ENCODE measurements at regions not wholly inside any gene's neighbourhood (a gene's known extent, or its start where the extent isn't known, plus 50 kb on each side); places are given as distances from the start of the nearest gene placed in this dataset. TPM values are rescaled to one million over a fixed set of nuclear protein-coding genes. Genes with fewer than 3 reads are reported as not detected.

DNA sequence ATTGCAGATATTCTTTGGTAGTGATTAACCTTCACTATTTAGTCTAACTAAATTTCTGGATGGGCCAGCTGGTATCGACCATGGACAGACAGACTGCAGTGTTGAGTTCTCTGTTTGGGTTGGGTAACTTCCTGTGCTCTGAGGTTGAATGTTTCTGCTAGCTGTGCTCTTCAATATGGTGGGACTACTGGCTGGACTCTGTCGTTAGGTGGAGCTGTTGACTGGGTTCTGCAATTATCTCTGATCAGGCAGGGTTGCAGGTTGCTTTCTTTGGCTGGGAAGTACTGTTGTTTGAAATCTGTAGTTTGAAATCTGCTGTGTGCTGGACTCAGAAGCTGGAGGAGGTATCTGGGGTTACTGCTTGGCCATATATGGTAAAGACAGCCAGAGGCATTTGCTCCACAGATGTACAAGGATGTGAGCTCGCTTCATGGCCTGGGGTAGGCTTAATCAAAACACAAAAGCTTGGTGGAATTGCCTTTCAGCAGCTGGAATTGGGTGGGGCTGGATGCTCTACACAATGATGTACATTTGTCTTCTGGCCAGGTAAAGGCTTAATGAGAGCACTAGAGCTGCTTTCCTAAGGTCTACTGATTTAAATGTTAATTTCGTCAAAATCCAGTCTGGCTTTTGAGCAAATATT, 1472.0 kb downstream of the FAM133A start:
- H3K36me3 ChIP-seq, result no peaks in the 10 kb centered on the region
- no peak for DNase-seq (ENCODE audit: low spot score in 2 of 2)
- H3K4me3 ChIP-seq, result no peak overlapping the region
- H3K9me3 ChIP-seq, result peaks cover 0 to 5% (median 0%) of the 10 kb centered on the region in 4 donors
- H3K27me3 ChIP-seq, result no peaks in the 10 kb centered on the region
- TF ChIP-seq, protein P1, sequence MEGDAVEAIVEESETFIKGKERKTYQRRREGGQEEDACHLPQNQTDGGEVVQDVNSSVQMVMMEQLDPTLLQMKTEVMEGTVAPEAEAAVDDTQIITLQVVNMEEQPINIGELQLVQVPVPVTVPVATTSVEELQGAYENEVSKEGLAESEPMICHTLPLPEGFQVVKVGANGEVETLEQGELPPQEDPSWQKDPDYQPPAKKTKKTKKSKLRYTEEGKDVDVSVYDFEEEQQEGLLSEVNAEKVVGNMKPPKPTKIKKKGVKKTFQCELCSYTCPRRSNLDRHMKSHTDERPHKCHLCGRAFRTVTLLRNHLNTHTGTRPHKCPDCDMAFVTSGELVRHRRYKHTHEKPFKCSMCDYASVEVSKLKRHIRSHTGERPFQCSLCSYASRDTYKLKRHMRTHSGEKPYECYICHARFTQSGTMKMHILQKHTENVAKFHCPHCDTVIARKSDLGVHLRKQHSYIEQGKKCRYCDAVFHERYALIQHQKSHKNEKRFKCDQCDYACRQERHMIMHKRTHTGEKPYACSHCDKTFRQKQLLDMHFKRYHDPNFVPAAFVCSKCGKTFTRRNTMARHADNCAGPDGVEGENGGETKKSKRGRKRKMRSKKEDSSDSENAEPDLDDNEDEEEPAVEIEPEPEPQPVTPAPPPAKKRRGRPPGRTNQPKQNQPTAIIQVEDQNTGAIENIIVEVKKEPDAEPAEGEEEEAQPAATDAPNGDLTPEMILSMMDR (IDR thresholded peaks at IDR 0.05), result no peak
- TF ChIP-seq POLR2A (IDR thresholded peaks at IDR 0.05) (no peak), EP300 (IDR thresholded peaks at IDR 0.05) (no peak)
- no peaks in the 10 kb centered on the region for H3K4me1 ChIP-seq
- 76 to 83% methylated on average over 3 to 4 of the region's 4 CpGs for WGBS, 2 donors
- H3K27ac ChIP-seq, result no peak overlapping the region

DNA sequence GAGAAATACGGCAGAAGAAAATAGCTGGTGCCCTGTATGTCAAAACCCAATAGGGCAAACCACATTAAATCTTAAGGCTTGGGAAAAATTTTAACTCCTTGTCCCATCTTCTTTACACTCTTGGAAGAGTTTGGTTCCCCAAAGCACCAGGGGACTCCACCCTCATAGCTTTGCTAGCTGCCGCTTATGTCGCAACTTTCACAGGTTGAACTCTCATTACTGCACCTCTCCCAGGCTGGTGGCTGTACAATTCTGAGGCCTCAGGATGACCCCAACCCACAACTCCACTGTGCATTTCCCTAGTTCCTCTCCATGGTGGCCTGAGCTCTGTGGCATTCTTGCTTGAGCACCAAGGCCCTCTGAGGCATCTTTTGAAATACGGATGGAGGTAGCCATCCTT, 1478.8 kb downstream of the FAM133A start:
- TF ChIP-seq EP300 (IDR thresholded peaks at IDR 0.05) (no peak), POLR2A (IDR thresholded peaks at IDR 0.05) (no peak)
- TF ChIP-seq, protein P1 (IDR thresholded peaks at IDR 0.05), result no peak
- DNase-seq (ENCODE audit: low spot score in 2 of 2), result no peak
- 89 to 98% methylated on average over 3 to 4 of the region's 4 CpGs for WGBS, 2 donors
- no peaks in the 10 kb centered on the region for H3K4me1 ChIP-seq
- no peaks in the 10 kb centered on the region for H3K9me3 ChIP-seq
- H3K4me3 ChIP-seq, result no peak overlapping the region
- no peaks in the 10 kb centered on the region for H3K36me3 ChIP-seq
- H3K27ac ChIP-seq, result no peak overlapping the region
- H3K27me3 ChIP-seq, result no peaks in the 10 kb centered on the region

DNA sequence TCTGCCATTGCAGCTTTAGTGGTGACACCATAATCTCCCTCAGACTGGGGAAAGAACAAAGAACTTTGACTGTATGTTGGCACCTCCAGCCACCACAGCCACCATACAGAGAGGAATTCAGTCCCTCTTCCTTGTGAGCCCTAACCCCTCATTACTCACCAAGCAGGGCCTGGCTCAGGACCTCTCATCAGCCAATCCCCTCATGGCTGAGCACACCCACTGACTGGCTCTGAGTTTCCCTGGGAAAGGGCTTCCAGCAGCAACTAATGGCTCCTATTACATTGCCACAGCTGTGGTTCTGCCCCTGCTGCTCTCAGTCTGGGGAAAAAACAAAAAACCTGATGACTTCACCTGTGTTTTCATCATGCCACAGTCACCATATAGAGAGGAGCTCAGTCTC, 1482.6 kb downstream of the FAM133A start:
- Histone ChIP-seq H3K27ac (no peak overlapping the region), H3K4me3 (no peak overlapping the region), H3K4me1 (no peaks in the 10 kb centered on the region), H3K27me3 (no peaks in the 10 kb centered on the region), H3K9me3 (no peaks in the 10 kb centered on the region), H3K36me3 (no peaks in the 10 kb centered on the region)
- DNase-seq (ENCODE audit: low spot score in 2 of 2), result no peak
- TF ChIP-seq EP300 (IDR thresholded peaks at IDR 0.05) (no peak), POLR2A (IDR thresholded peaks at IDR 0.05) (no peak)
- TF ChIP-seq, protein P1 (IDR thresholded peaks at IDR 0.05), result no peak

Small RNA genes lying in the stretch of these regions (small RNA-seq; reads per million reads assigned to genes)
- gene MIR548M, result not detected
